OCI-M1 (cell line): ENCODE measurements at regions not wholly inside any gene's neighbourhood (a gene's known extent, or its start where the extent isn't known, plus 50 kb on each side); places are given as distances from the start of the nearest gene placed in this dataset.
"Not testable (repeated sequence)": the region's sequence is repeated elsewhere in the genome, so short reads cannot be mapped to it uniquely, and the experiment has no call there.

Experiments used
- DNase-seq: peaks from one replicate; lab custom pipeline; 2025; lab: John Stamatoyannopoulos, UW

DNA sequence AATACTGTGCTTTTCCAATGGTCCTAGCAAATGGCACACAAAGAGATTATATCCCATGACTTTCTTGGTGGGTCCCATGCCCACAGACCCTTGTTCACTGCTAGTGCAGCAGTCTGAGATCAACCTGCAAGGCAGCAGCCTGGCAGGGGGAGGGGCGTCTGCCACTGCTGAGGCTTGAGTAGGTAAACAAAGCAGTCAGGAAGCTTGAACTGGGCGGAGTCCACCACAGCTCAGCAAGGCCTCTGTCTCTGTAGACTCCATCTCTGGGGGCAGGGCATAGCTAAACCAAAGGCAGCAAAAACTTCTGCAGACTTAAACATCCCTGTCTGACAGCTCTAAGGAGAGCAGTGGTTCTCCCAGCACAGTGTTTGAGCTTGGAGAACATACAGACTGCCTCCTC, 82.9 kb downstream of the ZNF737 start:
- no peak for DNase-seq

DNA sequence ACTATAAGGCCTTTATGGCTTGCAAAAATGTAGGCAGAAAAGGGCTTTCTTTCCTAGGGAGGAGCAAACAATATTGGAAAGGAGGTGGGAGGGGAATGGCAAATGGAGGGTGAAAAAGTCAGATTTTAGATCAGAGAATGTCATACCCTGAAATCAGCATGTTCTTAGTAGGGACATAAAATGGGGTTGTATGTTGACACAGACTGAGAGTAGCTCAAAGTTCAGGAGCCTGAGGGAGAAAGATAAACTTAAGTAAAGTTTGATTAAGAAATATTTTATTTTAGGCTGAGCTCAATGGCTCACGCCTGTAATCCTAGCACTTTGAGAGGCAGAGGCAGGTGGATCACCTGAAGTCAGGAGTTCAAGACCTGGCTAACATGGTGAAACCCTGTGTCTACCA, 83.8 kb downstream of the ZNF737 start:
- no peak for DNase-seq

DNA sequence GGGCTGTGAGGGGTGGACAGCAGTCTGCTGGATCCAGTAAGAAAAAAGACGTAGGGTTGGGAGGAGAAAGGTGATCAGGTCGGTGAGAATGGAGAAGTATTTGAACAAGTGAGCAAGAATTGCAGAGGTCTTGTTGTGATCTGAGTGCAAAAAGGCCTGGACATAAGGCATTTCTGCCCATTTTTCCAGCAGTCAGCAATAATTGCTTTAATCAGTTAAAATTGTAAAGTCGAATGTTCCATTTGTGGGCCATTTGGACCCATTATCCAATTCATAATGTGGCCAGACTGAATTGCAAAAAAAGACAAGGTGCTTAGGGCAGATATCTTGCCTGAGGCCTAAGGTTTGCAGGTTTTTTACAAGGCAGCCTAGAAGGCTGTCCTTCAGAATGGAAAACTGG, 86.1 kb downstream of the ZNF737 start:
- no peak for DNase-seq

DNA sequence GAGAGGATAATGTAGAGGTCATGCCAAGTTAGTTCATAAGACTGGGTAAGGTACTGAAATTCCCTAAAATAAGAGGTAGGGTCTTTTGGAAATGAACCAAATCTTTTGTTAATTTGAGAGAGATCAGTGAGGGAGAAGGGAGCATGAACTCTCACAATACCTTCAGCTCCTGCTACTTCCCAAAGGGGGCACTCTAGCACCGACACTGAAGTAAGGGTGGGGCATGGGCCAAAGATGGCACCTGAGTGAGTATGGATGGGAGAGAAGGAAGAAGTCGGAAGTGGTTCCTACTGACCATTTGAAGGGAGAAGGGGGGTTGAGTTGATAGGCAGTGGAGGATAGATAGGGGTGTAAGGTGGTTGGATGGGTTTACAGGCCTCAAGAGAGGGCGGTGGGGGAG, 86.6 kb downstream of the ZNF737 start:
- DNase-seq = no peak

DNA sequence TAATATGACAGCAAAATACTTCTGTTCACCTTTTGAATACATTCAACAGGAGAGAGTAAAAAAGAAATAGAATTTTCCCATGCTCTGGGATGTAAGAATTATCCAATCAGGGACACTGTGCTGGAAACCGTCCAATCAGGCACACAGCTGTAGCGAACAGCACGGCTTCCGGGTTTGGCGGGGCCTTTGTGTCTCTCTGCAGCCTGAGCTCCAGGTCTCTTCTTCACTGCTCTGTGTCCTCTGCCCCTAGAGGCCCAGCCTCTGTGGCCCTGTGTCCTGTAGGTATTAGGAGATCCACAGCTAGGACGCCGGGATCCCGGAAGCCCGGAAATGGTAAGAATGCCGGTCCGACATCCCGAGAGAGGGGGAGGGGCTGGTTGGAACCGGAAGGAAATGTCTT, 92.7 kb downstream of the ZNF737 start:
- DNase-seq = no peak

DNA sequence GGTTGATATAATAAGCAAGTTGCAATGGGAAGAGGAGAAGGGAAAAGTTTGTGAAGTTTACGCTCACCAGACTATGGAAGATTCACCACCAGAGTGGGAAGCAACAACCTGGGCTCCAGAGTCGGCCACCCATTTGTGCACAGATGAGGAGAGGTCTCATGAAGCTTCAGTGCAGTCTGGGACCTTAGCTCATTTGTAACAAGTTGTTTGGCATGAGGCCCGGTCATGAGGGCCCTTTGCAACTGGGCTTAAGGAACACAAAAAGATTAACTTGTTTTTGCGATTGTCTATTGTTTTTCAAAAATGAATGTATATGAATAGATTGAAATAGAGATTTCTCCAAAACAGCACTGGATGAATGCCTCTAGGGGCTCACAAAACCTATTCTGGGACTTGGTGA, 94.2 kb downstream of the ZNF737 start:
- no peak for DNase-seq

DNA sequence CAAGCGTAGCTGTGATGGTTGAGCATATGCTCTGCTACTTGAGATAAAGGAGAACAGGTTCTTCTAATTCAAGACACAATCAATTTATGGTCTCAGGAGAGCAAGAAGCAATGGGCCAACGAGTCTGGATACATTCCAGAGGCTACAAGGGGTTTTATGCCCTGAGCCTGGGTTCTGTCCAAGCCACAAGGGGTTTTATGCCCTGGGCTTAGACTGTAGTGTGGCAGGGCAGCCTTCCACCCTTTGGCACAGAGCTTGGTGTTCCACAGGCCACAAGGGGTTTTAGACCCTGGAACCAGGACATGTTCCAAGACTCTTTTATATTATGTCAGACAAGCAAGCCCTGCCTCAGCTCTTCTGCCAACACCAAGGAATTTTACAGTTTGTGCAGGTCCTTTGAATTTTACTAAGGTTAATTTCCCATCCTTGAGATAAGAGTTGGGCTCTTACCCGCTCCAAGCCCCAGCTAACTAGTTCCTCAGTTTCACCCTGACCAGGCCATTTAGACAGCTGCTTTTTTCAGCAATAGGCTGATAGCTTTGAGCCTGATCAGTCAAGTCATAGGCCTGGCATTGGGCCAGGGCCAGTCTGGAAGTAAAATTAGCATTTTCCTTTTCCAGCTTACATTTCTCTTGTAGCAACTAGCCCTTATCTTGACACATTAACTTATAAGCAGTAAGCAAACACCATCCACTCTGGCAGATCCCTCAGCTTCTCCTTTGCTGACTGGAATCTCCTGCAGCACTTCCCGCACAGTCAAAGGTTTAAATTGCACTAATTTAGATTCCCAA, 95.0 kb downstream of the ZNF737 start:
- DNase-seq = peak; percentile 34

DNA sequence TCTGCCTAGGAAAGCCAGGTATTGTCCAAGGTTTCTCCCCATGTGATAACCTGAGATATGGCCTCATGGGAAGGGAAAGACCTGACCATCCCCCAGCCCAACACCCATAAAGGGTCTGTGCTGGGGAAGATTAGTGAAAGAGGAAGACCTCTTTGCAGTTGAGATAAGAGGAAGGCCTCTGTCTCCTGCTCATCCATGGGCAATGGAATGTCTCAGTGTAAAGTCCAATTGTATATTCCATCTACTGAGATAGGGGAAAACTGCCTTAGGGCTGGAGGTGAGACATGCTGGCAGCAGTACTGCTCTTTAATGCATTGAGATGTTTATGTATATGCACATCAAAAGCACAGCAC, 99.0 kb downstream of the ZNF737 start:
- peak; percentile 74 for DNase-seq

DNA sequence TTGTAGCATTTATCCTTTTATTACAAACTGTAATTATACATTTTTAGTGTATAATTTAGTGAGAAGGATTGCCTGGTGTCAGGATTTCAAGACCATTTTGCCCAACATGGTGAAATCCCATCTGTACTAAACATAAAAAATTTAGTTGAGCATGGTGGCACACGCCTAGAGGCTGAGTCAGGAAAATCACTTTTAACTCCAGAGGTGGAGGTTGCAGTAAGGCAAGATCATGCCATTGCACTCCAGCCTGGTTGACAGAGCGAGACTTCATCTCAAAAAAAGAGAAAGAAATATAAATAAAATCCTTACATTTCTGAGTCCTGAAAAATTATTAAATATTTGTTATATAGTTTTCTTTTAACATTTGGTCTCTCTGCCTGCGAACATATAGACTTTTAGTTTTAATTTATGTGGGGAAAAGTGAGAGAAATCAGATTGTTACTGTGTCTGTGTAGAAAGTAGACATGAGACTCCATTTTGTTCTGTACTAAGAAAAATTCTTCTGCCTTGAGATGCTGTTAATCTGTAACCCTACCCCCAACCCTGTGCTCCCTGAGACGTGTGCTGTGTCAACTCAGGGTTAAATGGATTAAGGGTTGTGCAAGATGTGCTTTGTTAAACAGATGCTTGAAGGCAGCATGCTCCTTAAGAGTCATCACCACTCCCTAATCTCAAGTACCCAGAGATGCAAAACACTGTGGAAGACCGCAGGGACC, 99.5 kb downstream of the ZNF737 start:
- not testable (repeated sequence) for DNase-seq

DNA sequence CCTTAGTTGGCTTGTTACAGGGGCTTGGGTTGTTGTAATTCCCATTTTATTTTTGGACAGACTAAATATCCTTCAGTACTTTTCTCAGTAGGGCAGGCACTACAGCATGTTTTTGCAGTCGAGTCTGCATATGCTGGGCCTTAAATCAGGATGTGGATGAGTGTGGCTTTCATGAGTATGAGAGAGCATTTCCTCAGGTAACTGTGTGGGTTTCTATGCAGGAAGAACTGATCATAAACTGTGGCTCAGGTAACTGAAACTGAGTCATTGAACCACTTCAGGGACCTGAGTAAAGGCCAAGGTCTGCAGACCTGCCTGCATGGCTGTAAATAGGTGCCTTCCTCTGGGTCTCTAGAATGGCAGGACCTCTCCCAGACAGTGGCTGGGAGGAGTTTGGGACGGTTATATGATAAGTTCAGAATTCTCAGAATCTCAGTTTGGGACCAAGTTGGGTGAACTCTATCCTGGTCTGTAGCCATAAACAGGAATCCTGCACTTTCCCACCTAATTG, 112.1 kb downstream of the ZNF737 start:
- no peak for DNase-seq

DNA sequence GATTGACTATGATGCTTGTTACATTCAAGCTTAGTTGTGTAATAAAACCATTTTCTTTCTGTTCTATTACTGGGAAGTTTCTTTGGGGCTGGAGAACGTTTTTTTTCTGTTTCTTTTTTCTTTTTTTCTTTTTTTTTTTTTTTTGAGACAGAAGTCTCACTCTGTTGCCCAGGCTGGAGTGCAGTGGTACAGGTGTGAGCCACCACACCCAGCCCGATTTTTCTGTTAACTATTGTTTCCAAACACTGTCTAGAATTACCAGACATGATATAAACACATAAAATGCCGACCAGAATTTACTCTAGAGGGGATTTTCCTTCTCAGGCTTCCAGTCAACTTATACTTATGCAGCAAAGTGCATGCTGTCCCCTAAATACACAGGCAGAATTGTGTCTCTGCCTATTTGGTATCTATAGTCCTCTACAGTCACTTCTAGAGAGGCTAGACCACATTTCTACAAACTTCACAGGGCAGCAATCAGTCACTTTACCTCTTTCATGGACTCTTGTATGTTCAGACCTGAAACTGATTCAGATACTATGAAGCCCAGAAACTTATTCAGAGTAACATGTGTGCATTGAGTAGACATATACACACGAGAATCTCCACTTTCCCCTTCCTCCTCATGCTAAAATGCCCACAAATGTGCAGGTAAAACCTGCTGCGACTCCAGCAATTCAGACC, 121.2 kb downstream of the ZNF737 start:
- no peak for DNase-seq

DNA sequence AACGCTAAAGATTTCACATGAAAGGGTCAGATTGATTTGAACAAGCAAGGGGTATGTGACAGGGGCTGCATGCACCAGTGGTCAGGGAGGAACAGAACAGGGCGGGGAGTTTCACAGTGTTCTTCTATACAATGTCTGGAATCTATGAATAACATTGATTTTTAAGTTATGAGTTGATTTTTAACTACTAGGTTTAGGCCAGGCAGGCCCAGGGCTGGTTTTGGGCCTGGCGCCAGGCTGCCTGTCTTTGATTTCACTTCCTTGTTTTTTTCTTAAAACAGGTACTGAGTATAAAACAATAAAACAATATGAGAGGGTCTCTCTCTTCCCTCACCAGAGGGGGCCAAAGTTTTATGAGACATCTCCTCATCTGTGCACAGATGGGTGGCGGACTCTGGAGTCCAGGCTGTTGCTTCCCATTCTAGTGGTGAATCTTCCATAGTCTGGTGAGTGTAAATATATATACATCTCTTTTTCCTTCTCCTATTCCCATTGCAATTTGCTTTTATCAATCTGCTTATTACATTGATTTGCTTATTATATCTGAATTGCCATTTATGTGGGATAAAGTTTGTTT, 133.2 kb downstream of the ZNF737 start:
- DNase-seq = not testable (repeated sequence)

DNA sequence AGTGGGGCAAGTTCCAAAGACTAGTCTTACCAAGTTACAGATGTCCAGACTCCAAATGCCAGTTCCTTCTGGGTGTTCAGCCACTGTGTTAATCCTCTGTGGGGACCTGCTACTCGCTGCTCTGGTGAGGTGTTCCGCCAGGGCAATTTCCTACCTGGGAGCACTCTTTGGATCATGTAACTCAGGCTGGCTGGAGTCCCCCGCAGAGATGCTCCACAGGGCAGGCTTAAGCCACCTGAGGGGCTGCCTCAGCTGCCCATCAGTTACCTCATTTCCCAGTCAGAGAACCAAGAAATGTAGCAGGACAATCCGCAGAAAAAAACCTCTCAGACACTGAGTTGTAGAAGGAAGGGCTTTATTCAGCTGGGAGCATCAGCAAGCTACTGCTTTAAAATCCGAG, 133.8 kb downstream of the ZNF737 start:
- DNase-seq = no peak

DNA sequence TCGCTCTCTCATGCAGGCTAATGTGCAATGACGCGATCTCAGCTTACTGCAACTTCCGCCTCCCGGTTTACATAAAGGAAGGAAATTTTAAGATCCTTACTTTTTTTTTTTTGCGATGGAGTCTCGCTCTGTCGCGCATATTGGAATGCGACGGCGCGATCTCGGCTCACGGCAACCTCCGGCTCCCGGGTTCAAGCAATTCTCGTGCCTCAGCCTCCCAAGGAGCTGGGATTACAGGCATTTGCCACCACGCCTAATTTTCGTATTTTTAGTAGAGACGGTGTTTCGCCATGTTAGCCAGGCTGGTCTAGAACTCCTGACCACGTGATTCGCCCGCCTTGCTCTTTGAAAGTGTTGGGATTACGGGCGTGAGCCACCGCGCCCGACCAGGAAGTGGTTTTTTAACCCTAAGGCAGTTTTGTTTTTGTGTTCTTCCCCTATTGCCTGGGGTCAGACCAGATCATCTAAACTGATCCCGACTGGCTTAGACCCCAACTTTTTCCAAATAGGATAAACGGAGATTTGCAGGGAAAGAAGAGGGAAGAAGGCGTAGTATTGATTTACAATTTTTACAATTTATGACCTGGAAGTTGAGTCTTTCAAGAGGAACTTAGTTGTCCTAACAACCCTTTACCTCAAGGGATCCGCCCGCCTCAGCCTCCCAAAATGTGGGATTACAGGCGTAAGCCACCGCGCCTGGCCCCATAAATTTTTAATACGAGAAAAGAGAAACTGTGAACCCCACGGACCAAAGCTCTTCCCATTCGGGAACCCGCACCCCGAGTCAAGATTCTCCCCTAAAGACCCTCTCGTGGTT, 142.0 kb downstream of the ZNF737 start:
- DNase-seq = peak; percentile 89

DNA sequence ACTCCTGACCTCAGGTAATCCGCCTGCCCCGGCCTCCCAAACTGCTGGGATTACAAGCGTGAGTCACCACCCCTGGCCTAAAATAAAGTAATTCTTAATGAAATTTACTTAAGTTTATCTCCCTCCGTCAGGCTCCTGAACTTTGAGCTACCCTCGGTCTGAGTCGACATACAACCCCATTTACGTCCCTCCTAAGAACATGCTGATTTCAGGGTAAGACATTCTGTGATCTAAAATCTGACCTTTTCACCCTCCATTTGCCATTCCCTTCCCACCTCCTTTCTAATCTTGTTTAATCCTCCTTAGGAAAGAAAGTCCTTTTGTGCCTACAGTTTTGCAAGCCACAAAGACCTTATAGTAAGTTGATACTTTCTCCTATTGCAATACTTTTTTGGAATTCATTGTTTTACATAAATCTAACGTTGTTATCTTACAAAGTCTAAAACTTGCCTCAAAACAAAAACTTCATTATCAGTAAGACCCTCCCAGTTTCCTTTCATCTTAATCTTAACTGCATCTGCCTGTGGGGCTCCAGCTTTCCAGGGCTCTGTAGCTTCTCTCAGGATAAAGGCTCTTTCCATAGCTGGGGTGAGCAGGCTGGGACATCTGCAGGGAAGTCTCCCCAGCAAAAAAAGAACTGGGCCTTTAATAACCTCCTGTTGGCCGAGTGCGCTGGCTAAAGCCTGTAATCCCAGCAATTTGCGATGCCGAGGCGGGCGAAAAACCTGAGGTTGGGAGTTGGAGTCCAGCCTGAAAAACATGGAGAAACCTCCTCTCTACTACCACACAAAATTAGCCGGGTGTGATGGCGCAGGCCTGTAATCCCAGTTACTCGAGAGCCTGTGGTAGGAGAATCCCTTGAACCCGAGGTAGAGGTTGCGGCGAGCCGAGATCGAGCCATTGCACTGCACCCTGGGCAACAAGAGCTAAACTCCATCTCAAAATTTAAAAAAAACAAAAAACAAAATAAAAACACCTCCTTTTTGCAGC, 143.1 kb downstream of the ZNF737 start:
- DNase-seq = no peak

DNA sequence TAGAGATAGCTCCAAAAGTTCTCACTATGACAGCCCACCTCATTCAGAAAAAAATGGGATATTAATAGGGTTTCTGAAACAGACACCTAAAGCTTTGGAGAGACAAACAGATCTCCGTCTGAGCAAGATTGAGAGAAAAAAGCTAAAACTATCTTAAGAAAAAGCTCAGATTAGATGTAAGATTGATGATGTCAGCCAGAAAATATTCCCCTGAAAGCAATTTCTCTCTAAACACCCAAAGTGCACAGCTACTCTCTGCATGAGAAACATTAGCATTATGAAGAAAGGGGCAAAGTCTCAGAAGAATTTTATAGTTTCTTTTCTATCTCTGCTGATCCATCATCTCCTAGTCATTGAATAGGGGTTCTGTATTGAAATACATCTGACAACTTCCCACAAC, 148.9 kb downstream of the ZNF737 start:
- no peak for DNase-seq

DNA sequence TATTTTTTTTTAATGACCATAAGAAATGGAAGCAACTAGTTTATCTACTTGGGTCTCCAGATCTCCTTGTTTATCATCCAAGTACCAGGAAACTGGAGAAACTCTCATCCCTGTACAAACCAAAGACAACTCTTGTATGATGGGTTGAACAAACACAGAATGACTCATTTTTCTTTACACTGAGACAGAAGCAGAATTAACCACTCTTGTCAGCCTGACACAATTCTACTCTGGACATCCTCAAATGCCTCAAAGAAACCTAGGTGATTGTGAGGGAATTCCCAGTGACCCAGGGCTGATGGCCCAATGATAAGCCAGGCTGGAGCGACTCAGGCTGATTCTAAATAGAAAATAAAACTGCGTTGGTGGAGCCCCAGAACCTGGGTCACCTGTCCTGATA, 151.5 kb downstream of the ZNF737 start:
- DNase-seq = no peak

DNA sequence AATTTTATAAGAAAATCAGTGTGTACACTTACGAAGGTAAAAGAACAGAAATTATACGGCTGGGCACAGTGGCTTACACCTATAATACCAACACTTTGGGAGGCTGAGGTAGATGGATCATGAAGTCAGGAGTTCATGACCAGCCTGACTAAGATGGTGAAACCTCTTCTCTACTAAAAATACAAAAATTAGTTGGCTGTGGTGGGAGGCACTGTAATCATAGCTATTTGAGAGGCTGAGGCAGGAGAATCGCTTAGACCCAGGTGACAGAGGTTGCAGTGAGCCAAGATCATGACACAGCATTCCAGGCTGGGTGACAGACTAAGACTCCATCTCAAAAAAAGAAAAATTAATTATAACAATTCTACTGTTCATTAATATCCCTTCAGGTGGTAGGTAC, 151.9 kb downstream of the ZNF737 start:
- no peak for DNase-seq

DNA sequence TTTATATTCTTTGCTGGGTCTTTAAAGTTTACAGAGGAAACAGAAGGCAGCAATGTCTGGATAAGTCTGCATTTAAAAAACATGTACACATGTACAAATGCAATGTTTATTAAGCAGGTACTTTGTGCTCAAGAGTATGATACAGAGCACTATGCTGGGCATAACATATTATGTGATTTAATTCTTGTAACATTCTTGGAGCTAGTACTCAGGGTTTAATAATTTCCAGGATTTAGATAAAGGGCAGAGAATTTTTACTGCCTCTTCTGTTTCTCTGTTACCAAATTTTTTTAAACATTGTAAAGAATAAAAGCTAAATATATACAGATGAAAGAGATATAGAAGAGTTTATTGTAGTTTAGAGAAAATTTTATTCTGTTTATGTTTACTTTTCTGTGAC, 152.7 kb downstream of the ZNF737 start:
- no peak for DNase-seq

DNA sequence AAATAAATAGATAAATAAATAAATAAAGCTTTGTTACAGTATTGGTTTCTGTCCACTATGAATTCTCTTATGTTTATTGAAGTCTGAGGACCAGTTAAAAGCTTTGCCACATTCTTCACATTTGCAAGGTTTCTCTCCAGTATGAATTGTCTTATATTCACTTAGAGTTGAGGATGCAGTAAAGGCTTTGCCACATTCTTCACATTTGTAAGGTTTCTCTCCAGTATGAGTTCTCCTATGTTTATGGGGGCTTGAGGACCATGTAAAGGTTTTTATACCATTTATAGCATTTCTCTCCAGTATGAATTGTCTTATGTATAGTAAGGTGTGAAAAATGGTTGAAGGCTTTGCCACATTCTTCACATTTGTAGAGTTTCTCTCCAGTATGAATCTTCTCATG, 168.3 kb downstream of the ZNF737 start:
- peak; percentile 8 for DNase-seq
